Breast epithelium (tissue), 3 donors: ENCODE measurements at regions not wholly inside any gene's neighbourhood (a gene's known extent, or its start where the extent isn't known, plus 50 kb on each side); places are given as distances from the start of the nearest gene placed in this dataset.

Experiments used
- POLR2A ChIP-seq: fragments of 450-650 bp; IDR thresholded peaks from one replicate; pipeline ENCODE4 v1.6.1; 2016; ENCODE audit warnings: antibody characterized with exemption, mild to moderate bottlenecking, moderate library complexity
- POLR2AphosphoS5 ChIP-seq, 3 donors: sonication (generic); formaldehyde crosslinking; IDR thresholded peaks; one replicate each; pipeline ENCODE4 v1.6.1; 2017; ENCODE audit warnings: antibody characterized with exemption in 3 of 3
- TF ChIP-seq, protein P1 (sequence below), 3 donors: fragments of 450-650 bp; IDR thresholded peaks; one replicate each; pipeline ENCODE4 v1.5.1; 2016 to 2017; ENCODE audit warnings: antibody characterized with exemption in 3 of 3, mild to moderate bottlenecking in 3 of 3, moderate library complexity in 3 of 3

DNA sequence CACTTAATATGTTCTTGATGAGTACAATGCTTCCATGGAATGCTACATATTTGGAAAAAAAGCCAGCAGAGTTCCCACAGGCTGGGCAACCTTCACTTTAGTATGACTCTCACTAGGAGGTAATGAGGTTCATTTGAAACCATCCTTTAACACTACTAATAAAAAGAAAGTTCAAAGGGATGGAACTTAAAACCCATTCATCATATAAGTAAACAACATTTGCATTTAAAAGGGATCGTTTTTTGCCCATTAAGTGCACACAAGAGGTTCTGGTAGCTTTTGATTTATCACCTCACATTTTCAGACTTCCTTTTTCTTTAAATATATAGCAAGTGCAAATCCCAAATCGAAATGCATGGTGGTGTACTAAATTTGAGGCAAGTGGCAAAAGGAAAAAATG is 270.8 kb upstream of the DCC start:
- TF ChIP-seq, protein P1, sequence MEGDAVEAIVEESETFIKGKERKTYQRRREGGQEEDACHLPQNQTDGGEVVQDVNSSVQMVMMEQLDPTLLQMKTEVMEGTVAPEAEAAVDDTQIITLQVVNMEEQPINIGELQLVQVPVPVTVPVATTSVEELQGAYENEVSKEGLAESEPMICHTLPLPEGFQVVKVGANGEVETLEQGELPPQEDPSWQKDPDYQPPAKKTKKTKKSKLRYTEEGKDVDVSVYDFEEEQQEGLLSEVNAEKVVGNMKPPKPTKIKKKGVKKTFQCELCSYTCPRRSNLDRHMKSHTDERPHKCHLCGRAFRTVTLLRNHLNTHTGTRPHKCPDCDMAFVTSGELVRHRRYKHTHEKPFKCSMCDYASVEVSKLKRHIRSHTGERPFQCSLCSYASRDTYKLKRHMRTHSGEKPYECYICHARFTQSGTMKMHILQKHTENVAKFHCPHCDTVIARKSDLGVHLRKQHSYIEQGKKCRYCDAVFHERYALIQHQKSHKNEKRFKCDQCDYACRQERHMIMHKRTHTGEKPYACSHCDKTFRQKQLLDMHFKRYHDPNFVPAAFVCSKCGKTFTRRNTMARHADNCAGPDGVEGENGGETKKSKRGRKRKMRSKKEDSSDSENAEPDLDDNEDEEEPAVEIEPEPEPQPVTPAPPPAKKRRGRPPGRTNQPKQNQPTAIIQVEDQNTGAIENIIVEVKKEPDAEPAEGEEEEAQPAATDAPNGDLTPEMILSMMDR (IDR thresholded peaks at IDR 0.05): no peak
- TF ChIP-seq POLR2A (no peak), POLR2AphosphoS5 (IDR thresholded peaks at IDR 0.05) (no peak)
